SHP77 (cell line): ENCODE measurements at regions not wholly inside any gene's neighbourhood (a gene's known extent, or its start where the extent isn't known, plus 50 kb on each side); places are given as distances from the start of the nearest gene placed in this dataset.

Source experiments
- DNase-seq, 2 experiments: peaks; one replicate each; lab custom pipeline; 2025; lab: John Stamatoyannopoulos, UW

DNA sequence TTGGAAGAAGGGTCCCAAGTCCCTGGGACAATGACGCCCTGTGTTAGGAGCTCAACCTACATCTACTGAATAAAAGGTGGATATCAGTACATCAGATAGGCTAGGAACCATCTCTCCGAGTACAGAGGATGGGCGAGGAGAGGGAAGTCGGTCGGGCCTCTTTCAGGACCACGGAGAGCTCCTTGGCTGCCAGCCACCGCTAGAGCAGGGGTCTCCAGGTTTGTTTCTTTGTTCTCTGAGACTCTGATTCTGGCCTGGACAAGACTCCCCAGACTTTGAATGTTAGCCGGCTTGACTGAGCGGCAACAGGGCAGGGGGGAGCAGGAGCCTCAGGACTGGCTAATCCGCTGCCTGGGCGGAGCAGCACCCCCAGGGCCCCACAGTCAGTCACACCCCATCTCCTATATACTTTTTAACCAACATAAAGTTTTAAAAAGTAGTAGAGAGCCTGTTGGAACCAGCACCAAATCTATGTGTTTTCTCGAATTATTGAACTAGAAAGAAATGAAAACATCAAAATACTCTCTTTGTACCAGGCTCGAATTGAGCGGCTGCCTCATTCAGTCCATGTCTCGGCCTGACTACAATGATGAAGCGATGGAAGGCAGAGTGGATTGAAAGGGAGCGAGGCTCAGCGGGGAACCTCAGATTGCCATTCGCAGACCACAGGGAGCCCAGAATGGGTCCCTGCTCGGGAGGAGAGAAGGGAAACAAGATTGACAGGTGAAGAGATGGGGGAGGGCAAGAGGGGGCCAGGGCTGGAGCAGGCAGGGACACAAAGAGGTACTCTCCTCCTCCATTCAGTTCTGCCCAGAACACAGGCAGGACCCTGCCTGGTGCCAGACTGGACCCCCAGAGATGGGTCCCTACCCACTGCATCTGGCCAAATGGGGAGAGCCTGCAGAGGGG is 131.6 kb downstream of the TPRA1 start:
- no peak for DNase-seq

DNA sequence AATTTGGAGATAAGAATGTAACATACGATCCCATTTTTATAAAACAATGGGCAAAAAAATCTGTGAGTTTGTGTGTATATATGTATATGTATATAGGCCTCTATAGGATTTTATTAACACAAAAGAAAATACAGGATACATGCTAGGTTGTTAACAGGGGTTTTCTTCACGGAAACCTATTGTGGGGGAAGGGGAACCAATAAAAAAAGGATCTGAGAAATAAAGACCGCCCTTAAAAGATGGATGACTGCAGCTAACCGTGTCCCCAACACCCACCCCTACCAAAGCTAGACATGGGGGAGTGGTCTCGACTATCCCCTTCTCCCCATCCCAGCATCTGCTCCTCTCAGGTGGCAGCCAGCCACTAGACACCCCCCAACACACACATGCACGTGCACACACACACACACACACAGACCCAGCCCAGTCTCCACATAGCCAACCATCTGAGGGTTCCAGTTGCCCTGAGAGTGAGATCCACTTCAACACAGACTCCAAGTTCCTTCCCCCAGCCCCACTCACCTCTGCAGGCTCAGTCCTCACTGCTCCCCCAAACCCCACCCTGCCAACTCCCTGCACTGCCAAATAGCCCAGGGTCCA is 132.9 kb downstream of the TPRA1 start:
- peak in 1 of 2 experiments; percentile 20 for DNase-seq

DNA sequence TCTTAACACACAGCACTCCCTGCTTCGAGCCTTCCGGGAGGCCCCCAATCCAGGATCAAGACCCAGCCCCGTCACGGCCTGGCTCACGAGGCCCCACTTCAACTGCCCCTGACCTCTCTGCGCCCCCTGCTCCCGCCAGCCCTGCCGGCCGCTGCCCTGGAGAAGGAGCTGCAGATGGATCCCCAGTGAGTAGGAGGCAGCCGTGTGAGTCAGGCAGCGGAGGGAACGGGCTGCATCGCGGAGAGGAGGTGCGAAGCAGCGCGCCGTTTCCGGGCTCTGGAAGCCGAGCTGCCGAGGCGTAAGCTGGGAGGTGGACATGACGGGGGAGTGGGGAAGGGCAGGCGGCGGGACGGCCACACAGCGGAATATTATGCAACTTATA is 133.4 kb downstream of the TPRA1 start:
- DNase-seq, result peak; percentile 25 to 60

DNA sequence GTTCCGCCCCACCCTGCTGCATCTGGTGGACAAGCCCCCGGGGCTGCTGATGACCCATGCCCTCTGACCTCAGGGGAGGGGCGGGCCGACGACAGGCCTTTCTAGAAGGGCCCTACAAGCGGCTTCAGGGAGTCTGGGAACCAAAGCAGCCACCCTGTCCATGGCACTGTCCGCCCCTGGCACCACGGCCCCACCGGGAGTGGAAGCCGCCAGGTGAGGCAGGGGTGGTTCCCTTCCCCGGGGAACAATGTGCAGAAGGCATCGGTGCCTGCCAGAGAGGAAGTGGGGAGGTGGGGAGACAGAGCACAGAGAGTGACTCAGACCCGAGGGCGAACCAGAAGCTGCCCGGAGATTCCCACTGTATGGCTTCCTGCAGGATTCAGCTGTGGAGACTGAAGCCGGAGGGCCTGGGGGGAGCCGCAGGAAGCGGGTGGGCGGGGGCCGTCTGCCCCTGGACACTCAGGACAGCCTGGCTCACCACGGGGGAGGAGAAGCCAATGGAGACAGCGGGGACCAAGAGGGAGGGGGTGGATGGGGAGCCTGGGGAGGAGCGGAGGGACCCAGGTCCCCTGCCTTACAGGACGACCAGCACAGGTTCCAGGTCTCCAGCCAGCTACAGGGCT is 134.0 kb downstream of the TPRA1 start:
- peak in 1 of 2 experiments; percentile 32 for DNase-seq

DNA sequence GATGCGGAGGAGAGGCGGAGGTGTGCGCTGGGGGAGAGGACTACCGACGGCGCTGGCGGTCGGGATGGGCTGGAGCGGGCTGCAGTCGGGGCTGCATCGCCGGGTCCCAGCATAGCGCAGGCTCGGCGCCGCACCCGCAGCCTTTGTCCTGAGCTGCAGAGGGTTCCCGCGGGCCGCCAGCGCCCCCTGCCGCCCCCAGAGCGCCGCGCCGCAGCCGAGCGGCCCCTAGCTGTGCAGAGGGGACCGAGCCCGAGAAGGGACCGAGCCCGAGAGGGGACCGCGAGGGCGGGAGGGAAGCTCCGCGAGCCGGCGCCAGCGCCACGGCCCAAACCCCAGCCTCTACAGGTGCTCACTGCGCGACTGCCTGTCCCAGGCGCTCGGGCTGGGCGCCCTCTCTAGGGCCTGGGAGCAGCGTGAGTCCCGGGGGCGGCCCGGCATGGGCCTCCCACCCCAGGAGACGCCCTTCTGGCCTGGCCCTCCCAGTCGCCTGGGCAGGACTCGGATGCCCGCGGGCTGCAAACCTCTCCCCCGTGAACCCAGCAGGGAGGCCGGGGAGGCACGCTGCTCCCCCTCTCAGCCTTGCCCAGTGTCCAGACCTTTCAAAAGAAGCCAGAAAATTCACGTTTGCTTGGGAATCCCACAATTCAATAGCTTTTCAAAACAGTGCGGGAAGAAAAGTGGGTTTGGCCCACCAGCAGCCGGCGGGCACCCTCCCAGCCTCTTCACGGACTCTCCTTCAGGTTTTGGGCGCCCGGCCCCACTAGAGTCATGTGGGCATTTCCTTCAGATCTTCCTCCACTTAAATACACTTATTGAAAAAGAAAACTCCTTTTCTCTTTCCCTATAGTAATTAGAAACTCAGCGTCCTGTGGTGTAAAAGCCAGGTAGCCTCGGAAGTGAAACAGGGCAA is 134.7 kb downstream of the TPRA1 start:
- DNase-seq, result peak; percentile 62 to 70

DNA sequence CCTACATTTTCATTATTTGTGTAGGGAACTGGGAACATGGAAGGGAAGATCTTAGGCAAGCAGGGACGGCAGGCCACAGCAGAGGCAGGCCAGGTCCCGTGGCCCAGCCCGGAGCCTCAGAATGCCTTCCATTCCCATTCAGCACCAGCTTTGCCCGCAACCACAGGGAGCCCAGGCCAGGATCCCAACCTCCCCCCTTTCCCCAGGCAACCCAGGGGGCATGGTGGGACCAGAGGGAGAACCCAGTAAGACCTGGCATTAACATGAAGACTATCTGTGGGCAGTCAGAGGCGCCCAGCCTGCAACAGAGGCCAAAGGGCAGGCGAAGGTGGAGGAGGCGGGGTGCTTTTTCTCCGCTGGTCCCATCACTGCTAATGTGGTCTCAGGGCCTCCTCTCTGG is 135.6 kb downstream of the TPRA1 start:
- DNase-seq, result no peak

DNA sequence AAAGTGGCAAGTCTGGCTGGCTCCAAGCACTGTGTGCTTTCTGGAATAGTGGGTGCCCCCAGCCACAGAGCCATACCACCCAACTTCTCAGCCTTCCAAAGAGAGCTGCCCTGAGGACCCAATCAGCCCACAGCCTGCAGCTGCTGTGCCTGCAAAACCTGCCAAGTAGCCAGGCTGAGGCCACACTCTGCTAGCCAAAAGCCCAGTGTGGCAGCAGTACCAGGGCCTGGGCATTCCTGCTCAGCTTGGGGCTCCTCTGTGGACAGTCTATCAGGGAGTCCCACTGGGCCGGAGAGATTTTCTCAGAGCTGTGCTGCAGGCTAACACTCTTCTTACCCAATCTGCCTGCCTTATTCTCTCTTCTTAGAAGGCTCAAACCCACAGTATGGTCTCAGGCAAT is 136.5 kb downstream of the TPRA1 start:
- DNase-seq, result no peak

DNA sequence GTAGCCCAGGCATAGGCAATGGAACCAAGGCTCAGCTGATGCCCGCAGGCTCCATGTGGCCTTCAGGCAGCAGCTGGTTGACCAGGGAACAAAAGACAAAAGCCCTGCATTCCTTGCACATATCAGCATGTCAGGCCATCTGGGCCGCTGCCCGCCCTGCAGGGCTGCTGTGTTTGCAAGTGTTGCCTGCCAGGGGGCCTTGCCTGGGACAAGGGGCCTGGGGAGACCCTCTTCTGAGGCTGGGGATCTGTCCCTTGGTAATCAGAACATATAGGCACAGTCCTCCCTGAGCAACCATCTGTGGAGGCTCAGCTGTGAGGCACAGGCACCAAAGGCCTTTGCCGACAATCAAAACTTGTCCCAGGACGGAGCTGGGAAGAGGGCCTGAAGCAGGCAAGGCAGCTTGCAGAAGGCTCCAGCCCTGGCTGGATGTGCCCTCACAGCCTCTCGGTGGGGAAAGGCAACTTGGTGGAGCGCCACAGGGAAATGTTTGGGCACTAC is 138.2 kb downstream of the TPRA1 start:
- no peak for DNase-seq

DNA sequence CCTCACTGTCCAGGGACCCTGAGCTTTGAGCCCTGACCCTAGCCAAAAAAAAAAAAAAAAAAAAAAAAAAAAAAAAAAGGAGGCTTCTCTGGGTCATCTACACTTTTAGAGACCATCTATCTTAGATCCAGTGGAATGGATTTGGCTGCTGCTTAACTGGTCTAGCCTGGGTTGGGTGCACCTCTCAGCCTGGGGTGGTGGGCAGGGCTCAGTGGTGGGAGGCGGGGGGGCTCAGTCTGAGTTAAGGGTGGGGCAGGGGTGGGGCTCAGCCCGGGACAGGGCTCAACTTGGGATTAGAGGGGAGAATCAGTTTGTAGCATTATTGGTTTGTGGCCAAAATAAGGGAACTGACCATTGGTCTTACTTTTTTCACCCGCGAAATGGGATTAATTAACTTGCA is 139.2 kb downstream of the TPRA1 start:
- no peak for DNase-seq

DNA sequence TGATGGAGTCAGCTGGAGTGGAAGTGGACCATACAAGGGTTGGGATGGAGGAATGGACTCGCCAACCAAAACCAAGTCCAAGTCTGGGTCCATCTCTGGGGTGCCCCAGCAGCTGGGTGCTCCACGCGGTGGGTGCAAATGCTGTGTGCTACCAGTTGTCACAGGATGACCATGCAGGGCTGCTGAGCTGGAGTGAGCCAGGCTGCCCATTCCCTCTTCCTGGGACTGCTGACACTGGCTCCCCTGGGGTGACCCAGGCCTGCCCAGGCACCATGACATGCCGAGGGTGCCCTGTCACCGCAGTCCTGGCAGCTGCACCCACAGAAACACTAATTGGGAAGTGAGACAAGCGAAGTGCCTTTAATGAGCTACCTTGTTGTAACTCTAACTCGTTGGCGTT is 140.2 kb downstream of the TPRA1 start:
- DNase-seq, result no peak

DNA sequence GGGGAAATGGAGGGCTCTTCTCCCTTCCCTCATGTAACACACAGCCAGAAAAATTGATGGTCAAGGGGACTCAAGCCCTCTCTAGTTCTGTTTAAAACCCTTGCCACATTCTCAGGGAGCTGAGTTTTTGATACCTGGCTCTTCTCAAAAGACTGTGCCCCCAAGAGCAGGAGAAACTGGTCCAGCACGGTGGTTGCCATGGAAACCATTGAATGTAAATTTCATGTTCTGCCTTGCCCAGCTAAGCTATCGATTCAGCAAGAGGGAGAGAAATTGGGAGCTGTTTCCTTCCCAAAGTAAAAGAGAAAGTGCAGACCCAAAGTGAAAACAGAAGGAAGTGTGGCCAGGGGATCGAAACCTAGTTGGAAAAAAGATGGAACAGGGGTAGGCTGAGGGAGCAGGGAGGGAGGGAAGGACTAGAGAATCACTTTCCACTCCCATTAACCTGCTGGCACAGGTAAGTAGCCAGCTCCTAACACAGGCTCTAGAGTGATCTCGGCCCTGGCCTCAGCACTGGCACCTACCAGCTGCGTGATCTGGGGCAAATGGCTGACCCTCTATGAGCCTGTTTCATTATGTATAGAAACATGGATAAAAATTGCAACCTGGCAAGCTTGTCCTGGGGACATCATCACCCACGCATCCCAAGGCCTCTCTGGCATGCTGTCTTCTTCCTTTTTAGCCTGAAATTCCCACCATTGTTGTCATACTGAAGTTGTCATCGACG is 140.9 kb downstream of the TPRA1 start:
- DNase-seq, result no peak

DNA sequence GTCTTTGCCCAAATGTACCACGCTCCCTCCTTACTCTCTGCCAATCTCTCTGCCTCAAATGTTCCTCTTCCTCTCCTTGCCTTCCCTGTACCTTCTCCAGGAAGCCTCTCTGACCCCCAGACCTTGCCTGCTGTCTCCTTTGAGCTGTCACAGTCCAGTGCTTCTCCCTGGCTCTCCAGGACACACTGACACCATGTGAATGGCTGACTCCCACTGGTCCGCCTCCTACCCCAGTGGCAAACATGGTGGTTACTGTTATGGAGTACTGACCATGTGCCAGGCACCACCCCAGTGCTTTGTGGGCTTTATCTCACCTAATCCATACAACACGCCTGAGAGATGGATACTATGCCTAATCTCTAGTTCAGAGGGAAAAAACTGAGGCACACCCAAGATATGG is 141.9 kb downstream of the TPRA1 start:
- no peak for DNase-seq

DNA sequence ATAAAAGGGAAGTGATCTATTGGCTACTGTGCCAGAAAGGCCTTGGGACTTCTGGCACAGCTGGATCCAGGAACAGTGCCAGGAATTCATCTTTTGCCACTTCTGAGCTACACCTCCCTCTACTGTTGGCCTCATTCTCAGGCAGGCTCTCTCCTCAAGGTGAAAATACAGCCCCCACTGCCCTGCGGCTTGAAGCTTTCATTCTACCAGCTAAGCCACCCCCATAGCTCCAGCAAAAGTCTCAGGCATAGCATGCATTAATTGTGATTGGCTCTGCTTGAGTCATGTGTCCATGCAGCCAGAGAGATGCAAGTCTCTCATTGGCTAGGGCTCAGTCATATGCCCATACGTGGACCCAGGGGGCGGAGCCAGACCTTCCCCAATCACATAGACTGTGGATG is 142.4 kb downstream of the TPRA1 start:
- DNase-seq, result no peak

DNA sequence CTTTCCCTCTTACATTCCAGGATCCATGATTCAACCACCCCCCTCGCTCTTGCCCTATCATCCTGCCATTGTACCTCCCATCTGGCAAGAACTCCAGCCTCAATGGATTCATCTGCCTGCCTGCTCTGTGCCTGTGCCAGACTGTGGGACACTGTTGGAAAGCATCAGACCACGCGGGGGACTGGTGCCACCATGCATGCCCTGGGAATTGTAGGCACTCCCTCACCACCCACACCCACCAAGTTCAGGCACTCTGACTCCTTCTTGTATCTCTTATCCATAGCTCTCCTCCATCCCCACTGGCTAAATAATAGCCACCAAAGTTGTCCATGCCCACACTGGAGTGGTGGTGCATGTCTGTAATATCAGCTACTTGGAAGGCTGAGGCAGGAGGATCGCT is 143.8 kb downstream of the TPRA1 start:
- DNase-seq, result no peak

DNA sequence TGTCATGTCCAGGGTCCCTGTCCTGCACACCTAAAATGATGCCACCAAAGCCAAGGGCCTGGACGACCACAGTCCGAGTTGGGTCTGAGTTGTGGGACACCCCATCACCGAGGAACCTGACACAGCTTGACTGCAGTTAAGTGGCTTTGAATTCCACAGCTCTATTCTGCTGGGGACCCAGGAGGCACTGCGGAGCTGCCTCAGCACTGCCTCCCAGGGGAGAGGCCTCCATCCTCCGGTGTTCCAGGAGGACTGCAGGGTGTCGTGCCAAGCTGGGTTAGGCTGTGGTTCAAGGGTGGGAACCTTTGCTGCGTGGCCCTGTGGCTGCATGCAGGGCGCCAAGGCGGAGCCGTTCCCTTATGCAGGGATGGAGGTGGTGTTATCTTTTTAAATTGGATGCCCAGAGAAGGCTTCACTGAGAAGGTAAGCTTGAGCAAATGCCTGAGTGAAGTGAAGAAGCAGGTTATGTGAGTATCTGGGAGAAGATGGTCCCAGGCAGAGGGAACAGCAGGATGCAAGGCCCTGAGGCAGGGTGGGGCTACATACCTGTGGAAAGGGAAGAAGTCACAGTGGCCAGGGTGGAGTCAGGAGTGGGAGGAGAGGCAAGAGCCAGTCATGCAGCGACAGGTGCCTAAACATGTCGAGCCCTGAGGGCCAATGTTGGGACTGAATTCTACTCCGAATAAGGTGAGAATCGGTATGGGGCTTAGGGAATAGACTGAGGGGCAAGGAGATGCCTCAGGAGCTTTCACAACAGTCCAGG is 144.8 kb downstream of the TPRA1 start:
- DNase-seq, result no peak

DNA sequence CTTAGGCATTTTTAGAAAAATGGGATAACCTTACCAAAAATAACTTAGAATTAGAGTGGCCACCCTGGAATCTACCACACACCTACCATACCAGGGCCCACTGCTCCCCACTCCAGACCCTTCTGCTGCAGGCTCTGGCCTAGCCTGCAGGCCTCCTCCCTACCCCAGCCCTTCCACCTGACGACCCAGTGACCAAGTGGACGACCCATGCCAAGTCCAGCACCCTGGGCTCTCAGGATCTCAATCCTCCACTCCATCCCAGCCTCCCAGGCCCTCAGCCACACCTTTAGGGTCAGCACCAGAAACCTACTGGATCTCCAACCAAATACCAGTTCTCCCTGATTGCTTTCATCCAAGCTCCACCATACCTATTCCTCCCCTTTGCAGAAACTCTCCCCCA is 145.8 kb downstream of the TPRA1 start:
- DNase-seq, result no peak

DNA sequence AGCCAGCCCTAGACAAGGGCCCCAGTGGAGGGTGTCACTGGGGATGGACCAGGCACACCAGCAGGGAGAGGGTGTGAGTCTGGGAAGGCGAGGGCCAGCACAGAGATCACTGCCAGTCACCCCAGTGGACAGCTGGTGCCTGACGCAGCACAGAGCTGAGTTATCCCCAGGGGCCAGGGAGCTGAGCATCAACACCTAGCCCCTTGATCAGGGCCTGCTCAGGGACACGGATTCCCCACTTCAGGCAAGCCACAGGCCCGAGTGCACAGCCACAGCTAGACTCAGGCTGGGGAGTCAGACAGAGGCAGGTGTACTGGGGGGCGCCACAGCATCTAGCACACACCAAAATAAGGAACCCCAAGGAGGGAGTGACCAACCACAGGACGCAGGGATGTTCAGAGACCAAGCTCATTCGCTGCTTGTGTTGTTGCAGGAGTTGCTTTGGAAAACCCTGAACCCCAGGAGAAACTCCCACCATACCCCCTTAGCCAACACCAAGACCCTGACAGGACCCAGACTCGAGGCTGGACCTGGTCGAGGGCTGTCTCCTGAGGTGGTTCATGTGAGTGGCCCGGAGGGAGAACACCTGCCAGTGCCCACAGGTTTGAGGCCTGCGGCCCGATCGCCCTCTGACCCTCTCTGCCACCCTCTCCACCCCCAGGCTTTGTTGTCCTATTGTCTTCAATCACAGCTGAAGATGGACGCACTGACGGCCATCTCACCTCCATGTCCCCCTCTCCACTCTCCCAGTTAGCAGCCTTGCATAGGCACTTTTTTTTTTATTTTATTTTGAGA is 146.8 kb downstream of the TPRA1 start:
- DNase-seq, result no peak

DNA sequence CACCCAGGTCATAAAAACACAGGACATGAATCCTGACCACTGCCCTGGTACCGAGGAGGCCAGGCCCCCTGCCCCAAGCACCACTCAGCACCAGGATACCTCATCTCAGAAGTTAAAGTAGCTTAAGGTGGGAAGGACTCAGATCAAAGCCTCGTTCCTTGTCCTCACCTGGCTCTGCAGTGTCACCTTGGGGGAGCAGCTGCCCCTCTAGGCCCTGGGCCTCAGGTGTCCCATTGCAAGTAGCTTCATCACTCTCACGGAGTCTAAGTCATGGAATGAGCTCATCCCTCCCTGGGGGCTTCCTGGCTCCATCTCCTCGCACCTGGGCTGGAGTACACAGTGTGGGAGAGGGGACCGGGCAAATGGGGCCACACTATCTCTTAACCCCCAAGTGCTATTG is 148.0 kb downstream of the TPRA1 start:
- no peak for DNase-seq

DNA sequence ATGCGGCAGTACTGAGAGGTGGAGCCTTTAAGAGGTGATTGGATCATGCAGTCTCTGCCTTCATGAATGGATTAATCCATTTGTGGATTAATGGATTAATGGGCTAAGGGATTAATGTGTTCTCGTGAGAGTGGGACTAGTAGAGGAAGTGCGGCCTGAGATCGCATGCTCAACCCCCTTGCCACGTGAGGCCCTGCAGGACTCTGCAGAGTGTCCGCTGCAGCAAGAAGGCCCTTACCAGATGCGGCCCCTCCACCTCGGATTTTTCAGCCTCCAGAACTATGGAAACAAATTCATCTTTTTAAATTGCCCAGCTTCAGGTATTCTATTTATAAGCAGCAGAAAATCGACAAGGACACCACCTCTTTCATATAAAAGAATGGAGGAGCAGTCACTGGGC is 148.8 kb downstream of the TPRA1 start:
- DNase-seq, result no peak

DNA sequence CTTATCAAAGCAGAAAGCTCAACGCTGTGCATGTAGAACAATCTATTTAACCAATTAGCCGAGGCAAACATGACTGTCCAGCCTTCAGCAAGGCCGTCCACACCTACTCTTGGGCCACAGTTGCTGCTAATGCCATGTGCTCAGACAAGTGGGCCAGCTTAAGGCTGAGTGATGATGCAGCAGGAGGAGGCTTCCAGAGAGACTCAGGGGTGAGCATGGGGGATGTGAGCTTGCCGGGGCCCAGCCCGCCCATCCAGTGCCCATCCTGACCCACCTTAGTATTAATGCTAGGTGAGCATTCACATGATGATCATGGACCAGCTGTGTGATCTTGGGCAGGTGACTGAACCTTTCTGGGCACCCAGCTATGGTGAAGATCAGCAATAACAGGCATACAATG is 150.1 kb downstream of the TPRA1 start:
- no peak for DNase-seq
